PC-3 (cell line): ENCODE measurements at regions not wholly inside any gene's neighbourhood (a gene's known extent, or its start where the extent isn't known, plus 50 kb on each side); places are given as distances from the start of the nearest gene placed in this dataset.

Experiments
- CTCF ChIP-seq: fragments of 300-600 bp; sonication (generic); conservative IDR thresholded peaks from 2 replicates; pipeline ENCODE4 v1.5.1; 2017; ENCODE audit warnings: antibody characterized with exemption, low read depth, mild to moderate bottlenecking, low read length
- EZH2 ChIP-seq: fragments of 300-600 bp; sonication (generic); IDR thresholded peaks from one replicate; pipeline ENCODE4 v1.6.1; 2017; ENCODE audit warnings: antibody characterized with exemption, mild to moderate bottlenecking, low read length; ENCODE audit not compliant: unreplicated experiment

DNA sequence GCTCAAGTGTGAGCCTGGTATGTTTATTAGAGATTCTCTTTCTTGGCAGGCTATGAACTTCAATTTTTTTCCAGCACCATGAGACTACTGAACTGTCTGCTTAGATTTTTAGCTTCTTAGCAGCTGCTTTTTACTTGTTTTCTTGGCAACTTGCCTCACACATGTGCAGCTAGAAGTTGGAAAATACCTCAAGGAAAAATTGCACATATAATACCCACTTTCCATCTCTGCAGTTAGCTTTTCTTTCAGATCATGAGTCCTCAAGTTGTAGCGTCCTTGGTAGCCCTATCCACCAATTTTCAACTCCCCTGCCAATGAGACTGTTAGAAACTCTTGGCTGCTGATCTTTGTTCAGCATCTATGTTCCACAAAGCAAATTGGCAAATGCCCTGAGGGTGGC, 302.1 kb downstream of the HRH4 start:
- no peak for TF ChIP-seq CTCF
- no peak for TF ChIP-seq EZH2
